HG02678 (cell line): ENCODE measurements at regions not wholly inside any gene's neighbourhood (a gene's known extent, or its start where the extent isn't known, plus 50 kb on each side); places are given as distances from the start of the nearest gene placed in this dataset.

Experiments
- ATAC-seq: cut with Tn5 transposase; IDR thresholded peaks from one replicate; pipeline ENCODE4 v1.9.1; 2021; ENCODE audit warnings: mild to moderate bottlenecking, moderate library complexity; ENCODE audit not compliant: unreplicated experiment

DNA sequence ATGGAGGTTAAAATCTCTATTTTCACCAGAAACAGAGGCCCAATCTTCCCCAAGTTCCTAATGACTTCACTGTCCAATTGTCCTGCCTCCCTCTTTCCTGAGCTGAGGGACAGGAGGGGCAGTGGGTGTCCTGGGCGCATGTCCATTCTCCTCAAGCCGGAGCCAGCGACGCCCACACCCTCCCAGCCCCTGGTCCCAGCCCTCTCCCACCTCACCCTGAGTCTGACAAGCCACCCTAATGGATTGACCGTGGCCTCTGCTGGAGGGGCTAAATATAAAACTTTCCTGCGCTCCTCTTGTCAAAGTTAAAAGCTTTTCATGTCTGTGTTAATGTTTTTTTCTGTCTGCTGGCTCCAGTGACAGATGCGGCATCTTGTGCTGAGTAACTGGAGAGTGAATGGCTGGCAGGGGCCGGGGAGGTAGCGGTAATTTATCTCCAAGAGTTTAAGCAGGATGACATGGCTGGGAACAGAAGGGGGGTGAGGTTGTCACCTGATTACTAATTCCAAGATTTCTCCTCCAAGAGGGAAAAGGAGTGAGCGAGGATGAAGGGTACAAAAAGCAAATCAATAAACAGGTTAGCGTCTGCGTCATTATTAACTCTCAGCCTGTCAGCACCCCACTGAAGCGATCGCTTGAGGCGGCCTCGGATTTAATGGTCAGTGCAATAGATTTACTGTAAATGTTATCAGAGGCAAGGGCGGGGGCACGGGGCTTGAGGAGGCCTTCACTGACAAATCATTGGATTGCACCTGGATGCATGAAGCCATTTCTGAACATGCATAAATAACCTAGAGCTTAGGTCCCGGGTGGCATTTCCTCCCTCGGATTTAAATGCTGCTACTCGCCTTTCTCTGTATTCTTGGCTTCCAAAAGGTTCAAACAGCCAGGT, 118.1 kb upstream of the MAFB start:
- ATAC-seq: no peak

DNA sequence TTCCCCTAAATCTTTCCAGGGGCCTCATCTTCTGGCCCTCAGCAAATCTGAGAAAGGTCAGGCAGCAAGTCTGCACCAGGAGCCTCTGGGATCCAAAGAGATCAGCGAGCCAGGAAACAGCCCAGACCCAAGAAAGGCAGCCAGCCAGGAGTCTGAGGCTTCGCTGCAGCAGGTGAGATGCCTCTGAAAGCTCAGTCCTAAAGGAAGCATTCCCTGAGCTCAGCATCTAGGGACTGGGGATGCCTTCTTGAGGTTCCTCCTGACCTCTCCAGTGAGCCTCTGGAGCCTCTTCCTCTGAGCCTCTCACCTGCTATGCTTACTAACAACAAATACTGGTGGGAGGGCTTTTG, 118.8 kb upstream of the MAFB start:
- ATAC-seq: no peak

DNA sequence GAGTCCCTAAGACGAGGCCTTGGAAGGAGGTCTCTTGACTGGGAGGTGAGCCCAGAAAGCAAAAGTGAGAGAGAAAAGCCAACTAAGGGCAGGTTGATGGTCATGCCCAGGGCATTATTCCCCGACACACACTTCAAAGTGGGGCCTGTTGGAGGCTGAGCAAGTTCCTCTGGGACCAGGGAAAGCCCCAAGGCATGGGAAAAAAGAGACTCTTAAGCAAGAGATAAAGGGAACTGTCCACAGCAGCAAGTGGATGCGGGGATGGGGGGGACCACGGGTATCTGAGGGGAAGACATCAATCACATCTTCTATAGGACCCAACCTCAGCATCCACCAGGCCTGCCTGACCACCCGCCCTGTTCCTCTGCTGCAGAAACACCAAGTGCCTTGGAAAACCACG, 119.9 kb upstream of the MAFB start:
- no peak for ATAC-seq

DNA sequence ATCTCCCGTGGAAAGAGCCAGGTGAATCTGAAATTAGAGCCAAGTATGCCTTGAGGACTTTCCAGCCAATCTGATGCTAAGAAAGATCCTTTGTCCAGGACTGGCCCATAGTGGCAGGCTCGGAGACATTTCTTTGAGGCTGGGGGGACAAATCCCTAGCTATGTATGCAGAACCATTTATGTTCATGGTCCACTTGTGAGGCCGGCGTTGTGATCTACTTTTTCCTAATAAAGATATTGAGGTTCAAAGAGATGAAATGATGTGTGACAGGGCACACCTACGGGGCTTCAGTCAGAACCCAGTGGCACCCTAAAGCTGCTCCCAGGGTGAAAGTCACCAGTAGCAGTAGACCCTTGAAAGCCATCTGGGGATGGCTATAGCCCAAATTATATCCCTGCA, 120.3 kb upstream of the MAFB start:
- ATAC-seq: no peak

DNA sequence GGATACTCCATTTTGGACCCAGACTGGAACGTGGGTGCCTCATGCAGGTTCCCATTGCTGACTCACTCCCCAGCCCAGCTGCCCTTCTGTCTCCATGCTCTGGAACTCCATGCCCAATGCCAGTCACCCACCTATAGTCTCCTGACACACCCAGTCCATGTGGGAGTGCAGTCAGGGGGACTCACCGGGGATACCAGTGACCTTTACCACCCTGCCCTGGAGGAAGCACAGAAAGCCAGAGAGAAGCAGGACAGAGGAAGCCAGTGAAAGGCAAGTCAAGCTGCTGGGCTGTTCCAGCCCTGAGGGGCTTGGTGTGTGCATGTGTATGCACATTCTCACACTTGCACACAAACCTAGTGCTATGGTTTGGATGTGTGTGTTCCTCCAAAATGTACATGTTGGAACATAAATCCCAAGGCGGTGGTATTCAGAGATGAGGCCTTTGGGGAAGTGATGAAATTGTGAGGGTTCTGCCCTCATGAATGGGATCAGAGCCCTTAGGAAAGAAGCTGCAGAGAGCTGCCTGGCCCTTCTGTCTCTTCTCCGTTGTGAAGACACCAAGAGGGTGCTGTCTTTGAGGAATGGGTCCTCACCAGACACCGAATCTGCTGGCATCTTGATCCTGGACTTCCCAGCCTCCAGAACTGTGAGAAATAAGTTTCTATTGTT, 121.4 kb upstream of the MAFB start:
- ATAC-seq: no peak

DNA sequence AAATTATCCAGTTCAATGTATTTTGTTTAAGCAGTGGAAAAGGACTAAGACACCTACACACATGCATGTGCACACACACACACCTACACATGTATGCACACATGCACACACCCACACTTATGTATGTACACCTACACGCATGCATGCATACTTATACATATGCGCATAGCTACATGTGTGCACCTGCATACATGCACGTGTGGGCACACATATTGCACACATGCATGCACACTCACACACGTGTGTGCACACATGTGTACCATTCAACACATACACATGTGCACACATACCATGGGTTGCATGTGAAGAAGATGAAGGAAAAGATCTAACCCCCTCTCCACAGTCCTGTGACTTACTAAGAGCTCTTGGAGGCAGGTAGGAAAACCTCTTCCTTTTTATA, 122.0 kb upstream of the MAFB start:
- ATAC-seq: no peak

DNA sequence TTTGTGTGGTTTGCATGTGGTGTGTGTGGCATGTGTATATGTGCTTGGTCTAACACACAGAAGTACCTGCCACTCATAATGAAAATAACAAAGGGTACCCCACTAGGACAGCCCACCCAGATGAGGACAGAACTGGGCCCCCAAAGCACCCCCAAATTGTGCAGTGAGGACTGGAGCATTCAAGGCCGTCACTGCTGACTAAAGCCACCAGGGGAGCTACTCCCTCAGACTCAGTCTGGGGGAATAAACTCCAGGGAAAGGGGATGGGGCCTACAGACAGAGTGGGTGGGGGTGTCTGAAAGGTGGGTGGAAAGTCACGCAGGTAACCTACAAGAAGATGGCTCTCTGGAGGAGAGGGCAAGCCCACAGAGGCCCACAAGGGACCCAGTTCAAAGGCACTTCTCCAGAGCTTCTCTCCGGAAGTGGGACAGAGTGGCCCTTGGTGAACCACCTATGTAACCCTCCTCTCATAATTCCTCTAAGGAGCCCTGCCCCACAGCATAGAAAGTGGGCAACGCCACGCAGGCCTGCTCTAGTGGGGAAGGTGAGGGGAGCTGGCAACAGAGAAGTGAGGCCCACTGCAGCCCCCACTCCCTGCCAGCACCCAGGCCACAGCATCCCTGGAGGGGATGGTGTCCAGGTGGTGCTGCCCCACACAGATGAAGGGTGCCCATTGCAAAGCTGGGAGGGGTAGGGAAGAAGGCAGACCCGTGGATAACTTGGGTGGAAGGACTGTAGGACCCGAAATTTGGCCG, 122.8 kb upstream of the MAFB start:
- ATAC-seq: no peak

DNA sequence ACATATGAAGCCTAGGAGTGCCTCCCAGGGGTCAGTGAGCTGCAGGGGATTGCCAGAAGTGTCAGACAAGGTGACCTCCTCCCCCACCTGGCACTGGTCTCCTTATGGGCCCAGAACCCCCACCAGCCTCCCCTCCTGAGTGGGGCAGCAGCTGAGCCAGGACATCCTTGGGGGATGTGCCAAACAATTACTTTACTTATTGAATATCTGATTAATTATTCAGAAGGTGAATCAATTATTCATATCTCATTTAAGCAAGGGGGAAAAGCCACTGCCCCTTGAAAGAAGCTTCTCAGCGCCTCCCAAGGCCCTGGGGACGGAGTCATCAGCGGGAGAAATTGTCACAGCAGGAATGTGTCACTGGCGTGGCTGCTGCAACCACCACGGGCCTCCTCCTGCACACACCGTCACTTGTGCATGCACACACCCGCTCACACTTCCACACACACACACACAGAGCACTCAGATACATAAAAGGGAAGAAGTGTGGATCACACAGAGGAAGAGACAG, 123.4 kb upstream of the MAFB start:
- ATAC-seq: no peak

DNA sequence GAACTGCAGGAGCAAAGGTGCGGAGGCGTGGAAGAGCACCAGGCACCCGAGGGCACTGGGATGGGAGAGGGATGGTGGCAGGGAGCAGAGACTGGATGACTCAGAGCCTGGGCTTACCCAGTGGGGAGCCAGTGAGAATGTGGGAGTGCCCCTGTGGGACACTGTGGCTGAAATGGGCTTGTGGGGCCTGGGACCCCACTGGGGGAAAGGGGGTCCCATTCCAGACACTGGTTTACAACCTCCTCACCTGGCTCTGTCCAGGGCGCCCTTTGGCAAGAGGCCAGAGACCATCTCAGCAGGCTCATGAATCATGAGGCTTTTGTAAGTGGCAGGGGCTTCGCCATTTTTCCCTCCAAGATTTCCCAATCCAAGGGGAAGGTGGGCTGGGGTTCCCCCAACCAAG, 124.0 kb upstream of the MAFB start:
- ATAC-seq: no peak

DNA sequence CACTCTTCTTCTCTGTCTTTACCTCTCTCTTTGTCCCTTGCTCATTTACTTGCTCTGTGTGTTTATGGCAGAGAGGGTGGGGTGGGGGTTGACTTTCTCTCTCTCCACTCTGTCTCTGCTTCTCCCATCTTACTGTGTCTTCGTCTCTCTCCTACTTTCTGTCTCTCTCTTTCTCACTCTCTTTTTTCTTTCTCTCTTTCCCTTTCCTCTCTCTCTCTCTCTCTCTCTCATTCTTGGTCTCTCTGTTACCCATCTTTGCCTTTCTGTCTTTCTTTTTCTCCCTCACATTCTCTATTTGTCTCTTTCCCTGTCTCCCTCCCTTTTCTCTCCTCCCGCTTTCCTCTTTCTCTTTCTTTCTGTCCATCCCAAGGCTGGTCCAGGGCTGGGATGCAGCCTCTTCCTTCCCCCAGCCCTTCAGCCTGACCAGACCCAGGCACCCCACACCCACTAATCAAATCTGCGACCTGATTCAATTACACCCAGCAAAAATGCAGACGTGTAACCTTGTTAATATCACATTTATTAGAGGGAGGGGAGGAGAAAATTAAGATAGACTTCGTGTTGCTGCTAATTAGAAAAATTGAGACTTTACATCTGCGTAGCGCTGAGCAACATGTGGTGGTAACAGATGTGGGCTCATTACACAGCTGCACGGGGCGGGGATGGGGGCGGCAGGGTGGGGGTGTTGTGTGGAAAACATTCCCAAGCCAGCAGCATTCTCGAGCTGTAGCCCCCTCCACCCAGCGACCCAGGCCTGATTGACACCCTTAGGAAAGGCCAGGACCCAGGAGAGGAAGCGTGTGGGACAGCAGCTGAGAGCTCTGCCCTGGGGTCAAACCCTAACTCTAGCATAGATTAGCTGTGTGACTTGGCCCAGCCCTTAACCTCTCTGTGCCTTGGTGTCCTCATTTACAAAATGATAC, 124.9 kb upstream of the MAFB start:
- ATAC-seq: no peak

DNA sequence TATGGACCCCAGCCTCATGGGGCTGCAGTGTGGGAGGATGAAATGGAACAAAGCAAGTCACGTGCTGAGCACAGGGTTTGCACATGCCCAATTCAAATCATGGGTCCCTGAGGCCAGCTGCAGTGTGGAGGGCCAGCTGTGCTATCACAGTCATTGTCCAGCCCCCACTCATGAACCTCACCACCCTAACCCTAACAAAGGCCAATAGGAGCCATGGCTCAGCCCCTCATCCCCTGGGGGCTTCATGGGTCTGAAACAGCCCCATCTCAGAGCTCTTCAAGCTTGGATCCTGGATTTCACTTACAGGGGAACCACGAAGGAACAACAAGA, 125.6 kb upstream of the MAFB start:
- ATAC-seq: no peak

DNA sequence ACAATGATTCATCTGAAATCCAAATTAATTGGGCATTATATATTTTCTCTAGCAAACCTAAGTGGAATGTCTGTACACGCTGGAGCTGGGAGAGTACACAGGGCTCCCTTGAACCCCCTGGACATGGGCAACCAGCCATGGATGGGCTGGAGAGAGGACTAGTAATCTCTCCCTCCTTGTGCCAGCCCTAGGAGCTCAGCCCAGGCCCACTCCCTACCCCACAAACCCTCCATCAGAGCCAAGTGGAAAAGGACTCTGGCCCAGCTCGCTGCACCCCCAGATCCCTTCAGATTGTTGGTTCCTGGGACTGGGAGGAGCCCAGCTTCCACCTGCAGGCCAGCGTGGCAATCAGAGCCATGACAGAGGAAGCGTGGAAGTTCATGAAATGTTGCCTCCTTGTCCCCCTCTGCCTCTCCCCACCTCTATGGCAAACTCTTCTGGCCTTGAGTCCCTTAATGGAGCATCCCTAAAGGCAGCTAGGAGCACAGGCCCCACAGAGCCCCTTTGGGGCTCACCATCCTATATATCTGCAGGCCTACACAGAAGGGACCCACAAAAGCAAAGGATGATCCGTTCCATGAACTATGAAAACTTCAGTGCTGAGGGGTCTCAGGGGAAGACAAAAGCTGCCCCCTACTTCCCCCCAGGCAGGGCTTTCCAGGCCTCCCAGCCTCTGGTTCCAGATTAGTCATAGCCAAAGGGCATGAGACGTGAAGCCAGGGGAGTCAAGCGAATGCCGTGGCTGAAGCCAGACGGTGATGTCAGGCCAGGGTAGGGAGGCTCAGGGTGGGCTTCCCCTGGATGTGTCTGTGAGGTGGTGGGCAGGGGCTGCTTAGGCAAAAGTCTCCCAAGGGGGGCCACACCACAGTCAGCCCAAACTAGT, 126.4 kb upstream of the MAFB start:
- ATAC-seq: no peak

DNA sequence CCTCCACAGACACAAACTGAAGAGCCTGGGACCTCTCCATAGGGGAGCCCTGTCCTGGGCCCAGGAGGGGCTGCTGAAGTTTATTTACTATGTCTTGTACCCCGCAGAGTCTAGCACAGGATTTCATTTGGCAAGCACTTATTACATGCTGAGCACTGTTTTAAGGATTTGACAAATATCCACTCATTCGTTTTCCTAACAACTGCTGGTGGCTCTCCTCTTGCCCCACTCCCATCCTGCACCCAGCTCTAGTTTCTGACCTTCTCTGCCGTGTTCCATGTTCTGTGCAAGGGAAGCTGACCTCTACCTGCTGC, 127.0 kb upstream of the MAFB start:
- no peak for ATAC-seq

DNA sequence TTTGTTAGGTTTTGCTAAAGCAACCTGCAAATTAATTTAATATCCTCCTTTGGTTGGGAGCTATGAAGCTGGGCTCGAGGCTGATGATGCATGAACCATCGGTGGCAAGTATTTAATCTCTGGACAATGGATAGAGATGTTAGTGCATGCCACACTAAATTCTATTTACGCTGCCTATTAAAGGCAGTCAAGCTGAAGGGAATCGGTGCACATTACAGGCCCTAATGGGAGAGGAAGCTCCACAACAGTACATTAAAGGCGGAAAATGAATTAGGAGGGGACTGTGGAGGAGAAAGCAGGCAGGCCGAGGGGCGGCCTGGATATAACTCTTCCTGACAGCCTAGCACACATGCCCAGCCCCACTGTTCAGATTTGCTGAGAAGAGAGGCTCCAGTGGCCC, 132.4 kb upstream of the MAFB start:
- ATAC-seq: no peak

DNA sequence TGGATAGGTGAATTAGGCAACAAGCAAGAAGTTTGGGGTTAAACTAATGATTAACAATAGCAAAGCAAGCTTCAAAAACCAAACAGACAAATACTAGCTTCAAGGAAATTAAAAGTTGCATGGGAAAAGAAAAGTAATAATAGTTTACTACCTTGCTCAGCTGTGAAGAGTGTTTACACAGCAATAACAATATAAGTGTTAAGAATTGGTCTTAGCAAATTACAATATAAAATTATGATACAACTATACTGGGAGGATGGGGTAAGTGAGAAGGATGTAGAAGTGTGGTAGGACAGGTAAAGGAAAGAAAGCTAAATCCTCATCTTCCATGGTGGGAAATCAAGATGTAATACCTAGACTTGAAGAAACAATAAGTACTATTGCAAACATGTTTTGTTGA, 137.7 kb upstream of the MAFB start:
- no peak for ATAC-seq

DNA sequence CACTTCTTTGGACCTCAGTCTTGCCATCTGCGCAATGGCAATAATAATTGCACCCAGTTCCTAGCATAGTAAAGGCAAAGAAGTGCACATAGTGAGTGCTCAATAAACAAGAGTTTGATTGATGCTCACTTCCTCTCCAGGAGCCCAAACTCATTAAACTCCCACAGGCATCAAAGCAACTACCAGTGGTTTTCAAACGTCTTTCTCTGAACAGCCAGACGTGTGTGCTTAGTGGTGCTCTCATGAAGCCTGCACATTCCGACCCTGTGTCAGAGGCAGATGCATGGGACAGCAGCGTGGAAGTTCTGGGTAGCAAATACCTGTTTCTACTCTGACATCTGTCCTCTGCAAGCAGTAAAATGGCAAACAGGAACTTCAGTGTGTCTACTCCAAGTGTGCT, 146.3 kb upstream of the MAFB start:
- no peak for ATAC-seq

DNA sequence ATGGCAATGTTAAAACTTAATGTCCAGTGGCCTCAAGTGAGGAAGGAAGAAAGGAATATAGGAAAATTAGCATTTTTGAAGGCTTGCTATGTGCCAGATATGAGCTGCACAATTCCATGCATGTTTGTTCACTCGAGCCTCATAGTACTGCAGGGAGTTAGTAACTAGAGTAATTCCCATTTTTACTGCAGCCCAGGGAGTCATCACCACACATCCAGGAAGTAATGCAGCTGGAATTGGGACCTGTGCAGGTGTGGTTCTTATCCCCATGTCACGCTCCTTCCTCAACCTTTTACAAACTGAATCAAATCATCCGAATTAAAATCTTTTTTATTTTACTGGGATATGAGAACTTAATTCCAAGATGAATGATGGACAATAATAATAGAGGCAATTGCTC, 149.5 kb upstream of the MAFB start:
- ATAC-seq: no peak

DNA sequence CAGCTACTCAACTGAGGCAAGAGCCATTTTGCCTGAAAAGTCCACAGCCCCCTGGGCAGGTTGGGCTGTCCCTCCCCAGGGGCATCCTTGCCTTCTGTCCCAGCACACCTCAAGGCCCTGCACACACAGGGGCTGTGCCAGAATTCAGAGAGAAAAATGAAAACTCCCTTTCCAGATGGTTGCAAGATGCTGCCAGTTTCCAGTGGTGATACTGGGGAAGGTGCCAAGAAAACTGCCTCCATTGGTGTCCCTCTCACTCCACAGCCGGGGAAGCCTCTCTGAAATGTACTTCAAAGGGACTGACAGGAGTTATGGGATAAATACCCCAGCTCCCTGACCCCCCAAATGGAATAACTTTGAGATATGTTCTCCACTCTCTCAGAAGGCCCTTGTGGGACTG, 154.2 kb upstream of the MAFB start:
- ATAC-seq: no peak

DNA sequence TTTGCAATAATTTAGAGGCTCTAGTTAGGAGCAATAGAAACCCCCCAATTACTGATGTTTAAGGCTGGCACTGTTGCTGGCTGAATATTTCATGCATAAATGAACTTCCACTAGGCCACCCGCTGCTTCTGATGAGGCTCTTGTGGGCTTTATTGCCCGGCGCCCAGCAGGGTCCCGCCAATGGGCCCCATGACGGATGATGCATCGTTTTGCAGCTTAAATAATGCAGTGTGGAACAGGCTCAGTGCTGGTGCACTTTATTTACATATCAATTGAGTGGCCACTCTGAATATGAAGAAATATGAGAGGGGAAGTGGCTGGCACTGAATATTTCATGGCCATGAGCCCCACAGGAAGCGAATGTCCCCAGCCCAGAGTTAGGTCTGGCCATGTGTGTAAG, 155.3 kb upstream of the MAFB start:
- no peak for ATAC-seq

DNA sequence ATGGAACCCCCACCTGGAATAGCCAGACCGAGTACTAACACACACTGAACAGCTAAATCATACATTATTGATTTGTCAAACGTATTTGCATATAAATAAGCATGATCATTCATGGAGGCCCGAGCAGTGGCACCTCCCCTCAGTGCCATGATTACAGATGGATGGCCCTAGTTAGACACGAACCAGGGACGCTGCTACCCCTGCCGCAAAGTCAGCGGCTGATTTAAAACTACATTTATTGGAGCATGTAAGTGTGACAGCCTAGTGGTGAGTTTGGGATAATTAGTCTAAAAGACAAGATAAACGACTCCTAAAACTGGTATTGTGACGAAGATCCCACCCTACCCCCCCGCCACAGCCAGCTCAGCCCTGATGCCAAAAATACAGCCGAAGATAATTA, 159.1 kb upstream of the MAFB start:
- no peak for ATAC-seq
